ENCODE measurements at regions not wholly inside any gene's neighbourhood (a gene's known extent, or its start where the extent isn't known, plus 50 kb on each side); places are given as distances from the start of the nearest gene placed in this dataset.
A peak's percentile ranks its signal among the peaks of the same experiment; 100 is the strongest.

DNA sequence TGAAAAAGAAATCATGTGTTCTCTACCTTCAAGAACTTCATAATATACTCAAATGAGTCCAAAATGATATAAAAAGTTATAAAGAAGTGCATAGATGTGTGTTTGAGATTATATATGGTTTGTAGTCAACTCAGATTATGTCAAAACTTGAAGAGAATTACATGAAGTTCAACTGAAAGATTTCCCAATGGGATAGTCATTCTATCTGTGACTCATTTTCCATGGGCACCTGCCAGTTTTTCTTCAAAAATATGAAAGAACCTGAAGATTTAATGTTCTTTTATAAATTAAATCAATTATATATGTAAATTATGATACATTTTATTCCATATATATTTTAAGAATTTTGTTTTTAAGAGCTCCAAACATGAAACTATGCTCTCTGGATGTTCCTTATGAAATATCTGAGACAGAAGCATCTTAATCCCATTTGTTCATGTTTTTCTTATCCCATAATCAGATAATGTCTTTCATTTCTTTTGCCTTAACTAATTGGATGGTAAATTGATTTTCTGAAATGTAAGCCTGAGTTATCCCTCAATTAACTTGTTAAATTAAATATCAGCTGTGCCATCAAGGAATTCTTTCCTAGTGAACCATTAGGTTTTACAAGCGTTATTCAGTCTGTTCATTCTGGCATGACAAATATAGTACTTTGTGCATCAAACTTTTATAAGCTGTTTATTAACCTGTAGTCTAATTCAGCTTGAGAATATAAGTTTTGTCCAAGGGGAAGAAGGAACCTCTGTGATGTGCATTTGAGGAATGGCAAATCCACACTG lies 387.1 kb downstream of the IPMK start:
- TF ChIP-seq, protein P1, sequence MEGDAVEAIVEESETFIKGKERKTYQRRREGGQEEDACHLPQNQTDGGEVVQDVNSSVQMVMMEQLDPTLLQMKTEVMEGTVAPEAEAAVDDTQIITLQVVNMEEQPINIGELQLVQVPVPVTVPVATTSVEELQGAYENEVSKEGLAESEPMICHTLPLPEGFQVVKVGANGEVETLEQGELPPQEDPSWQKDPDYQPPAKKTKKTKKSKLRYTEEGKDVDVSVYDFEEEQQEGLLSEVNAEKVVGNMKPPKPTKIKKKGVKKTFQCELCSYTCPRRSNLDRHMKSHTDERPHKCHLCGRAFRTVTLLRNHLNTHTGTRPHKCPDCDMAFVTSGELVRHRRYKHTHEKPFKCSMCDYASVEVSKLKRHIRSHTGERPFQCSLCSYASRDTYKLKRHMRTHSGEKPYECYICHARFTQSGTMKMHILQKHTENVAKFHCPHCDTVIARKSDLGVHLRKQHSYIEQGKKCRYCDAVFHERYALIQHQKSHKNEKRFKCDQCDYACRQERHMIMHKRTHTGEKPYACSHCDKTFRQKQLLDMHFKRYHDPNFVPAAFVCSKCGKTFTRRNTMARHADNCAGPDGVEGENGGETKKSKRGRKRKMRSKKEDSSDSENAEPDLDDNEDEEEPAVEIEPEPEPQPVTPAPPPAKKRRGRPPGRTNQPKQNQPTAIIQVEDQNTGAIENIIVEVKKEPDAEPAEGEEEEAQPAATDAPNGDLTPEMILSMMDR (IDR thresholded peaks at IDR 0.05; ENCODE audit: low read depth, low read length): no peak
- DNase-seq (ENCODE audit: low read depth, low spot score): no peak
- in situ Hi-C loops (cut with HindIII; ENCODE audit: low sequenced_read_pairs): no loop called here

DNA sequence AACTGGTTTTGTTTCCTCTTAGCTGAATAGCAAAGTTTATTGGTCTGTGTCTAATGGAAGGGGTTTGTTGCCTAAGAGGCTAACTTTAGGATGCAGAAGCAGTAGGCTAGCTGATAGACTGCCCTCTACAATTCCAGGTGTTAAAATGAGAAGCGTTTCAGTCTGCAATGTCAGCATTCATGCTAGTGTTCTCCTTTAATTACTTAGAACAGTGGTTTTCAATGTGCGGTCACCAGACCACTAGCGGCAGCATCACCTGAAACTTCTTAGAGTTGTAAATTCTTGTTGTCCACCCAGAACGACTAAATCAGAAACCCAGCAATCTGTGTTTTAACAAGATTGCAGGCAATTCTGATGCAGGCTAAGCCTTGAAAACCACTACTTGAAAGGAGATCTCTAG lies 392.9 kb downstream of the IPMK start:
- H3K4me3 ChIP-seq (ENCODE audit: low read depth, low read length): no peak overlapping the region
- in situ Hi-C loops (cut with HindIII; ENCODE audit: low sequenced_read_pairs): no loop called here
- TF ChIP-seq, protein P1 (IDR thresholded peaks at IDR 0.05; ENCODE audit: low read depth, low read length): no peak
- DNase-seq (ENCODE audit: low read depth, low spot score): no peak

More for the DNA sequence above, 387.1 kb downstream of the IPMK start:
- H3K4me3 ChIP-seq (ENCODE audit: low read depth, low read length): no peak overlapping the region

DNA sequence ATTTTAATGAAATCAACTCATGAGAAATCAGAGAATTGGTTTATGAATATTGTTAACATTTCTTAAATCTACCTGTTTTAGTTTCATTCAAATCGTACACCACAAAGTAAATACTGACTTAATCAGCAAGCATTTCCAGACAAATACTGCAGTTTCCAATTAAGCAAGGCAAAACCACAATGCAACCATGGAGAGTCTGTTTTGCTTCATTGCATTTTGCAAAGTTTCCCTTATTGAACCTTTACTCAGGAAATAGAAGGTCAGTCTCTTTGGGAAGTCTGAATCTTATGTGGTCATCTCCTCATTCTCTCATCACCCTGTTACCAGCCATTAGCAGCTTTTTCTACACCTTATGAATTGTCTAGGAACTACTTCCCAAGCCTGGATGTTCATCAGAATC lies 400.5 kb downstream of the IPMK start:
- in situ Hi-C loops (cut with HindIII; ENCODE audit: low sequenced_read_pairs): no loop called here

DNA sequence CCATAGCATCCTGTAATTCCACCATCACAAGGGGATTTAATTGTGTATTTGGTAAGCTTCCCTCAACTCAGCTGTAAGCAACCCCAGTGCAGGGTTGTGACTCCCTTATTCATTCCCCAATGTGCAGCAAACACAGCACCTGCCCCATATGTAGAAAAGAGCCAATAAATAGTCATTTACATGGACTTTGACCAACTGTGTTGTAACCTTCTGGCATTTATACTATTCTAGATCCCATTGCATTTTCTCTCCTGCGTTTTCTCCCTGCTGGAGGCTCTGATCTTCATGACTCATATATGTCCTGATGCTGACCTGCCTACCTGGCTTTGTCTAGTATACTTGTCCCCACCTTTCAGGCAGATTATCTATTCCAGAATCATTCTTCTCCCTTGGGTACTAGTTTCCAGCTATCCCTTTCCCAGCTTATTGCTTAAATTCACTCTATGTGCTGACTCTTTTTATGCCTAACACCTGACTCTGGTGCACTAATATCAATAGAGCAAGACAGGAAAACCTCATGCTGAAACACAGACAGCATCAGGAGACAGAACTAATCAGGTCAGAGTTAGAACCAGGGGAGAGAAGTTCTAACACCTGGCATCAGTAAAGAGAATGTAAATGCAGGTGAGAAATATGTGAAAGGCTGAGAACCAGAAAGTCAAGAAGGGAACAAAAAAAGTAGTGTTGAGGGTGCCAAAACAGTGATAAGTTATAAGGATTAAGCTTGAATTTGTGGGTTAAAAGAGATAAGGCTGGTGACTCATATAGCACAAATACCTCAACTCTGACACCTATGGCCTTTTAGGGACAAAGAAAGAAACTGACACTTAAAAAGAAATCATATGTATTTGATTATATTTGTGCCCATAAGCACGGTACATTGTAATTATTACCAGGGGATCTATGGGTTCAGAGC lies 402.7 kb downstream of the IPMK start:
- TF ChIP-seq, protein P1 (IDR thresholded peaks at IDR 0.05; ENCODE audit: low read depth, low read length): no peak
- DNase-seq (ENCODE audit: low read depth, low spot score): no peak
- in situ Hi-C loops (cut with HindIII; ENCODE audit: low sequenced_read_pairs): no loop called here
- H3K4me3 ChIP-seq (ENCODE audit: low read depth, low read length): no peak overlapping the region

More for the DNA sequence above, 400.5 kb downstream of the IPMK start:
- no peak overlapping the region for H3K4me3 ChIP-seq (ENCODE audit: low read depth, low read length)
- TF ChIP-seq, protein P1 (IDR thresholded peaks at IDR 0.05; ENCODE audit: low read depth, low read length): no peak
- DNase-seq (ENCODE audit: low read depth, low spot score): peak; percentile 40

DNA sequence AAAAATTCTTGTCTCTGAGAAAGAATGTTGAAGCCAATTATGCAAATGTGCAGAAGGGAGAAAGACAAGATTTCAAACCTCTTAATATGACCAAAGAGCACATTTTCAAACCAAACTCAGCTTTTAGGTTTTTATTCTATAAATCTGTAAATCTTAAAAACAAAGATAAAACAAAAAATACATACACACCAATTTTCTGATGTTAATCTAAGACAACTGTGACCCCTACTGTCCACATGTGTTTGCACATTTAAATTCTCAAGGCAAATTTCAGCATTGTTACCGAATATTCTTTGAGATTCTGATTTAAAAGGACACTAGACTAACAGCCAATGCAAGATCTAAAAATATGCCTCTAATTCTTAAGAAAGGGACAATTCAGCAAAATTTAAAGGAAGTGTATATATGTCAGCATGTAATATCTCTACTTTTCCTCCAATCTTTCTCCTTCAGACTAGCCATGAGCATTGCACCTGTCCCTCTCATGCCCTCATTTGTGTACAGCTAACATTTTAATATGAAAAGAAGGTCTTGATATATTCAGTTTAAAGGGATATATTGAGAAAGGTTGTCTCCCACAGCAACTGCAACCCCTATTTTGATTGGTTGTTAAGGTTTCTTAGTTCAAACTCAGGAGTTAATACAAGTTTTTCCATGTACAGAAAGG lies 417.9 kb downstream of the IPMK start:
- TF ChIP-seq, protein P1 (IDR thresholded peaks at IDR 0.05; ENCODE audit: low read depth, low read length): peak; percentile 21
- no peak overlapping the region for H3K4me3 ChIP-seq (ENCODE audit: low read depth, low read length)
- in situ Hi-C loops (cut with HindIII; ENCODE audit: low sequenced_read_pairs): no loop called here
- DNase-seq (ENCODE audit: low read depth, low spot score): peak; percentile 15

Measured in astrocyte of the spinal cord (primary cell).